ENCODE measurements at regions not wholly inside any gene's neighbourhood (a gene's known extent, or its start where the extent isn't known, plus 50 kb on each side); places are given as distances from the start of the nearest gene placed in this dataset.

- TF ChIP-seq CTCF (conservative IDR thresholded peaks at IDR 0.05; ENCODE audit: low read depth, low read length) (no peak), EZH2 (IDR thresholded peaks at IDR 0.05; ENCODE audit: low read length, unreplicated experiment) (no peak), EZH2phosphoT487 (IDR thresholded peaks at IDR 0.05; ENCODE audit: borderline replicate concordance, low read length) (no peak)
- peaks cover 6% of the 10 kb centered on the region; the same call in 1 of the 2 replicates for H3K27me3 ChIP-seq (ENCODE audit: low read length)
- H3F3A ChIP-seq (ENCODE audit: low read length, unreplicated experiment): no peaks in the 10 kb centered on the region
- CTCF ChIA-PET: no interaction called here
- no peak overlapping the region for H2AFZ ChIP-seq (ENCODE audit: low read length)
- H3K4me2 ChIP-seq (ENCODE audit: low read length): no peak overlapping the region
- no peaks in the 10 kb centered on the region for H3K36me3 ChIP-seq (ENCODE audit: low read depth, low read length)
- BruUV-seq (replicated peaks): no TSS peak
- ATAC-seq: no peak
- no peaks in the 10 kb centered on the region for H3K79me2 ChIP-seq (ENCODE audit: low read length)
- no peak overlapping the region for H3K9ac ChIP-seq (ENCODE audit: low read length)
- intact Hi-C loops (cut with micrococcal nuclease): no loop called here
- no peaks in the 10 kb centered on the region for H3K9me2 ChIP-seq (replicated peaks; ENCODE audit: low read length)
- POLR2A ChIA-PET (ENCODE audit: unreplicated experiment): interaction anchor here (0.5 kb wide), 1 partner anchor 1131 kb away, joined by 4 read pairs; no protein-coding TSS in a partner anchor
- DNase-seq: no peak
- H3K4me3 ChIP-seq (ENCODE audit: low read length): no peak overlapping the region
- H3K4me1 ChIP-seq (ENCODE audit: insufficient read depth, low read length): peaks cover 8% of the 10 kb centered on the region; the same call in 1 of the 2 replicates
- no peaks in the 10 kb centered on the region for H4K20me1 ChIP-seq (ENCODE audit: low read length)
- H3K9me3 ChIP-seq (ENCODE audit: low read length): no peaks in the 10 kb centered on the region
- H3K27ac ChIP-seq (ENCODE audit: low read length): no peak overlapping the region
These were observed 195.8 kb downstream of the KCNJ2 start for GRCh38 chr17:70365091-70365583.

GRCh38 chr17:70366386-70366785 lies 197.1 kb downstream of the KCNJ2 start:
- Histone ChIP-seq H3K9me3 (ENCODE audit: low read length) (no peaks in the 10 kb centered on the region), H3K4me3 (ENCODE audit: low read length) (no peak overlapping the region), H3K4me1 (ENCODE audit: insufficient read depth, low read length) (peaks cover 8% of the 10 kb centered on the region; the same call in 1 of the 2 replicates), H3K9ac (ENCODE audit: low read length) (no peak overlapping the region), H2AFZ (ENCODE audit: low read length) (no peak overlapping the region), H3K79me2 (ENCODE audit: low read length) (no peaks in the 10 kb centered on the region), H3F3A (ENCODE audit: low read length, unreplicated experiment) (no peaks in the 10 kb centered on the region), H3K36me3 (ENCODE audit: low read depth, low read length) (no peaks in the 10 kb centered on the region), H3K27me3 (ENCODE audit: low read length) (peaks cover 6% of the 10 kb centered on the region; the same call in 1 of the 2 replicates), H4K20me1 (ENCODE audit: low read length) (no peaks in the 10 kb centered on the region), H3K9me2 (replicated peaks; ENCODE audit: low read length) (no peaks in the 10 kb centered on the region), H3K4me2 (ENCODE audit: low read length) (no peak overlapping the region), H3K27ac (ENCODE audit: low read length) (no peak overlapping the region)
- ATAC-seq: no peak
- ChIA-PET POLR2A (ENCODE audit: unreplicated experiment) (no interaction called here), CTCF (no interaction called here)
- BruUV-seq (replicated peaks): no TSS peak
- TF ChIP-seq EZH2phosphoT487 (IDR thresholded peaks at IDR 0.05; ENCODE audit: borderline replicate concordance, low read length) (no peak), CTCF (conservative IDR thresholded peaks at IDR 0.05; ENCODE audit: low read depth, low read length) (no peak), EZH2 (IDR thresholded peaks at IDR 0.05; ENCODE audit: low read length, unreplicated experiment) (no peak)
- DNase-seq: no peak
- intact Hi-C loops (cut with micrococcal nuclease): no loop called here

GRCh38 chr17:70368011-70368410 lies 198.7 kb downstream of the KCNJ2 start:
- CTCF ChIA-PET: no interaction called here
- H3K4me2 ChIP-seq (ENCODE audit: low read length): no peak overlapping the region

More at GRCh38 chr17:70368011-70368410, 198.7 kb downstream of the KCNJ2 start:
- no peaks in the 10 kb centered on the region for H3K9me3 ChIP-seq (ENCODE audit: low read length)
- intact Hi-C loops (cut with micrococcal nuclease): no loop called here
- POLR2A ChIA-PET (ENCODE audit: unreplicated experiment): no interaction called here
- peaks cover 8% of the 10 kb centered on the region; the same call in 1 of the 2 replicates for H3K4me1 ChIP-seq (ENCODE audit: insufficient read depth, low read length)
- no TSS peak for BruUV-seq (replicated peaks)
- no peaks in the 10 kb centered on the region for H3K9me2 ChIP-seq (replicated peaks; ENCODE audit: low read length)
- H4K20me1 ChIP-seq (ENCODE audit: low read length): no peaks in the 10 kb centered on the region
- H3K36me3 ChIP-seq (ENCODE audit: low read depth, low read length): no peaks in the 10 kb centered on the region
- peaks cover 6% of the 10 kb centered on the region; the same call in 1 of the 2 replicates for H3K27me3 ChIP-seq (ENCODE audit: low read length)
- H3K27ac ChIP-seq (ENCODE audit: low read length): no peak overlapping the region
- H3K4me3 ChIP-seq (ENCODE audit: low read length): no peak overlapping the region
- no peaks in the 10 kb centered on the region for H3F3A ChIP-seq (ENCODE audit: low read length, unreplicated experiment)
- DNase-seq (no peak), ATAC-seq (no peak)
- no peaks in the 10 kb centered on the region for H3K79me2 ChIP-seq (ENCODE audit: low read length)
- no peak overlapping the region for H3K9ac ChIP-seq (ENCODE audit: low read length)
- TF ChIP-seq CTCF (conservative IDR thresholded peaks at IDR 0.05; ENCODE audit: low read depth, low read length) (no peak), EZH2 (IDR thresholded peaks at IDR 0.05; ENCODE audit: low read length, unreplicated experiment) (no peak), EZH2phosphoT487 (IDR thresholded peaks at IDR 0.05; ENCODE audit: borderline replicate concordance, low read length) (no peak)
- no peak overlapping the region for H2AFZ ChIP-seq (ENCODE audit: low read length)
